ENCODE measurements at regions not wholly inside any gene's neighbourhood (a gene's known extent, or its start where the extent isn't known, plus 50 kb on each side); places are given as distances from the start of the nearest gene placed in this dataset.

DNA sequence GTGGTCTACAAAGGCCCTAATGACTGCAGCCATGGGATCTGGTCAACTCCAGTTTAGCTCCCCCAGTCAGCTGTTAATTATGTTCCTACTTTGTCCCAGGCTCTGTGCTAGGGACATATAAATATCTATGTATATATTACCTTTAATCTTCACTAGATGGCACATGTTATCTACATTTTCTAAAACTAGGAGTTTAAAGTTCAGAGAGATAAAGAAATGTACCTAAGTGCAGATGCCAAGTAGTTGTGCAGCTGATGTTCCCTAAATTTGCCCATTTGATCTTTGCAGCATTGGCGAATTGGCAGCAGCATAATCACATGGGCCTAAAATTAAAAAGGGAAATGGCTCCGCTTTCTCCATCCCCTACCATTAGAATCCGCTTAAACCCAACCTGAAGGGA, 541.1 kb downstream of the MED13L start:
- TF ChIP-seq POLR2A (IDR thresholded peaks at IDR 0.05), result no peak
- TF ChIP-seq, protein P1, sequence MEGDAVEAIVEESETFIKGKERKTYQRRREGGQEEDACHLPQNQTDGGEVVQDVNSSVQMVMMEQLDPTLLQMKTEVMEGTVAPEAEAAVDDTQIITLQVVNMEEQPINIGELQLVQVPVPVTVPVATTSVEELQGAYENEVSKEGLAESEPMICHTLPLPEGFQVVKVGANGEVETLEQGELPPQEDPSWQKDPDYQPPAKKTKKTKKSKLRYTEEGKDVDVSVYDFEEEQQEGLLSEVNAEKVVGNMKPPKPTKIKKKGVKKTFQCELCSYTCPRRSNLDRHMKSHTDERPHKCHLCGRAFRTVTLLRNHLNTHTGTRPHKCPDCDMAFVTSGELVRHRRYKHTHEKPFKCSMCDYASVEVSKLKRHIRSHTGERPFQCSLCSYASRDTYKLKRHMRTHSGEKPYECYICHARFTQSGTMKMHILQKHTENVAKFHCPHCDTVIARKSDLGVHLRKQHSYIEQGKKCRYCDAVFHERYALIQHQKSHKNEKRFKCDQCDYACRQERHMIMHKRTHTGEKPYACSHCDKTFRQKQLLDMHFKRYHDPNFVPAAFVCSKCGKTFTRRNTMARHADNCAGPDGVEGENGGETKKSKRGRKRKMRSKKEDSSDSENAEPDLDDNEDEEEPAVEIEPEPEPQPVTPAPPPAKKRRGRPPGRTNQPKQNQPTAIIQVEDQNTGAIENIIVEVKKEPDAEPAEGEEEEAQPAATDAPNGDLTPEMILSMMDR (IDR thresholded peaks at IDR 0.05 in 4 of 5, conservative IDR thresholded peaks at IDR 0.05 in 1 of 5), result no peak

Data from gastrocnemius medialis (tissue), 4 donors.